Erythroblast (primary cell): ENCODE measurements at regions not wholly inside any gene's neighbourhood (a gene's known extent, or its start where the extent isn't known, plus 50 kb on each side); places are given as distances from the start of the nearest gene placed in this dataset.

Experiments used
- GATA1 ChIP-seq: IDR thresholded peaks from 2 replicates; pipeline ENCODE4 v1.6.1; 2011; ENCODE audit warnings: low read depth, mild to moderate bottlenecking, control low read depth, low read length, moderate library complexity
- POLR2A ChIP-seq: IDR thresholded peaks from 2 replicates; pipeline ENCODE4 v1.6.1; 2011; ENCODE audit warnings: mild to moderate bottlenecking, low read length

DNA sequence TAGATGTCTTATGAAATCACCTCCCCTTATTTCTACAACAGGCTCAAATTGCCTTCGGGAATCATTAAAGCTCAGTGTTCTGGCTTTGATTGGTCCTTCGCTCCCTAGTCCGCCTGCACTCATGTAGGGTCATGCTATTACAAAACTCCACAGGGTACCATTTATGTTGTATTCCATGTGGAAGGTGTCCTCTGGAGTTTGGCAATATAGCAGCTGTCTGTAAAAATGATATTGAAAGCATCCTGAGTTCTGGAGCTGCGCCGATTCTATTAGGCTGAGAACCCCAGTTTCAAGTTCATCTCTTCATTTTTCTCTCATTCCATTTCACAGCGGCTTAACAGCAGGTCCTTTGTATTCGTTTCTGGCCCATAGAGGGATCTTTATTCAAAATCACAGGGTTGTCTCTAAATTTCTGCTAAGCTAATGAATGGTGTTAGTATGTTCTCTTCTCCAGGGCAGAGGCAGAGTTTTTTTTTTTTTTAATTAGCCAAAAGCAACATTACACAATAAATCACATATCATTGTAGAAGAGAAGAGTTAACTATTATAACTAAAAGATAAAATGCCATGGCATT is 71.9 kb upstream of the TEKT1 start:
- no peak for TF ChIP-seq POLR2A
- no peak for TF ChIP-seq GATA1
